HG02870 (cell line): ENCODE measurements at regions not wholly inside any gene's neighbourhood (a gene's known extent, or its start where the extent isn't known, plus 50 kb on each side); places are given as distances from the start of the nearest gene placed in this dataset.

ENCODE experiments used
- ATAC-seq: cut with Tn5 transposase; IDR thresholded peaks from one replicate; pipeline ENCODE4 v1.9.1; 2021; ENCODE audit warnings: mild to moderate bottlenecking, moderate library complexity; ENCODE audit not compliant: unreplicated experiment

- no peak for ATAC-seq
These were observed 202.3 kb downstream of the KIF21A start for GRCh38 chr12:39240587-39240986.

- no peak for ATAC-seq
These were observed 203.1 kb downstream of the KIF21A start for GRCh38 chr12:39239490-39240486.

GRCh38 chr12:39237004-39237403, 205.9 kb downstream of the KIF21A start:
- no peak for ATAC-seq

- no peak for ATAC-seq
These were observed 206.7 kb downstream of the KIF21A start for GRCh38 chr12:39235990-39236767.

- no peak for ATAC-seq
These were observed 212.8 kb downstream of the KIF21A start for GRCh38 chr12:39230086-39230485.

- no peak for ATAC-seq
These were observed 215.7 kb downstream of the KIF21A start for GRCh38 chr12:39227218-39227617.

- ATAC-seq = no peak
These were observed 217.9 kb downstream of the KIF21A start for GRCh38 chr12:39224971-39225370.

GRCh38 chr12:39205969-39206368, 237.0 kb downstream of the KIF21A start:
- no peak for ATAC-seq

GRCh38 chr12:39199351-39199750, 243.6 kb downstream of the KIF21A start:
- ATAC-seq = no peak

GRCh38 chr12:39188689-39189088, 254.2 kb downstream of the KIF21A start:
- no peak for ATAC-seq

GRCh38 chr12:39186744-39187143, 256.2 kb downstream of the KIF21A start:
- ATAC-seq = no peak

GRCh38 chr12:39178837-39179236, 264.1 kb downstream of the KIF21A start:
- no peak for ATAC-seq

- ATAC-seq = no peak
These were observed 266.6 kb downstream of the KIF21A start for GRCh38 chr12:39176356-39176755.

- no peak for ATAC-seq
These were observed 268.3 kb upstream of the CPNE8 start for GRCh38 chr12:39173726-39174125.

- ATAC-seq = no peak
These were observed 259.9 kb upstream of the CPNE8 start for GRCh38 chr12:39165338-39165737.

GRCh38 chr12:39161465-39162085, 256.2 kb upstream of the CPNE8 start:
- ATAC-seq = no peak

GRCh38 chr12:39157696-39158342, 252.4 kb upstream of the CPNE8 start:
- no peak for ATAC-seq

GRCh38 chr12:39145175-39145999, 240.0 kb upstream of the CPNE8 start:
- no peak for ATAC-seq

GRCh38 chr12:39144613-39145061, 239.2 kb upstream of the CPNE8 start:
- ATAC-seq = no peak

GRCh38 chr12:39138268-39138667, 232.9 kb upstream of the CPNE8 start:
- ATAC-seq = no peak
